ENCODE measurements at regions not wholly inside any gene's neighbourhood (a gene's known extent, or its start where the extent isn't known, plus 50 kb on each side); places are given as distances from the start of the nearest gene placed in this dataset.

- TF ChIP-seq MAX (CRISPR knock-in tag; IDR thresholded peaks at IDR 0.05) (no peak), CTCF (IDR thresholded peaks at IDR 0.05) (no peak), ZNF121 (CRISPR knock-in tag; IDR thresholded peaks at IDR 0.05) (no peak), NR2C2 (CRISPR knock-in tag; IDR thresholded peaks at IDR 0.05) (no peak), FOXP4 (CRISPR knock-in tag; IDR thresholded peaks at IDR 0.05) (no peak), HMGXB4 (CRISPR knock-in tag; IDR thresholded peaks at IDR 0.05) (no peak), TEAD1 (CRISPR knock-in tag; IDR thresholded peaks at IDR 0.05) (no peak)
Observed at GRCh38 chr6:126540161-126540560, 200.2 kb downstream of the CENPW start.

Measured in WTC11 (cell line).